ENCODE measurements at regions not wholly inside any gene's neighbourhood (a gene's known extent, or its start where the extent isn't known, plus 50 kb on each side); places are given as distances from the start of the nearest gene placed in this dataset.

- Histone ChIP-seq H3K9me3 (no peaks in the 10 kb centered on the region), H3K27ac (replicated peaks in 1 of 4) (no peak overlapping the region), H3K4me3 (no peak overlapping the region), H3K4me1 (no peaks in the 10 kb centered on the region), H3K27me3 (no peaks in the 10 kb centered on the region), H3K36me3 (no peaks in the 10 kb centered on the region)
- TF ChIP-seq CTCF (IDR thresholded peaks at IDR 0.05) (no peak), POLR2AphosphoS5 (IDR thresholded peaks at IDR 0.05) (no peak), EP300 (IDR thresholded peaks at IDR 0.05) (no peak), POLR2A (IDR thresholded peaks at IDR 0.05; ENCODE audit: low read depth) (no peak)
- WGBS, result 36% methylated on average over 3 of the region's 3 CpGs
- intact Hi-C loops (cut with DNase I), result no loop called here
- DNase-seq (ENCODE audit: extremely low spot score), result no peak
Observed at GRCh38 chr4:10925996-10926395, 241.4 kb upstream of the CLNK start.

- Histone ChIP-seq H3K9me3 (no peaks in the 10 kb centered on the region), H3K27me3 (no peaks in the 10 kb centered on the region), H3K36me3 (no peaks in the 10 kb centered on the region), H3K27ac (replicated peaks in 1 of 4) (no peak overlapping the region), H3K4me1 (no peaks in the 10 kb centered on the region), H3K4me3 (no peak overlapping the region)
- WGBS, result 74% methylated on average over 3 of the region's 3 CpGs
- no peak for DNase-seq (ENCODE audit: extremely low spot score)
- no peak for TF ChIP-seq POLR2A (IDR thresholded peaks at IDR 0.05; ENCODE audit: low read depth)
- no peak for TF ChIP-seq EP300 (IDR thresholded peaks at IDR 0.05)
- no peak for TF ChIP-seq CTCF (IDR thresholded peaks at IDR 0.05)
- TF ChIP-seq POLR2AphosphoS5 (IDR thresholded peaks at IDR 0.05), result no peak
- intact Hi-C loops (cut with DNase I), result no loop called here
Observed at GRCh38 chr4:10924274-10924673, 239.7 kb upstream of the CLNK start.

GRCh38 chr4:10917566-10917965 lies 233.0 kb upstream of the CLNK start:
- DNase-seq (ENCODE audit: extremely low spot score), result no peak
- Histone ChIP-seq H3K4me3 (no peak overlapping the region), H3K36me3 (no peaks in the 10 kb centered on the region), H3K27ac (replicated peaks in 1 of 4) (no peak overlapping the region), H3K27me3 (no peaks in the 10 kb centered on the region), H3K9me3 (no peaks in the 10 kb centered on the region), H3K4me1 (no peaks in the 10 kb centered on the region)
- TF ChIP-seq EP300 (IDR thresholded peaks at IDR 0.05) (no peak), POLR2AphosphoS5 (IDR thresholded peaks at IDR 0.05) (no peak), POLR2A (IDR thresholded peaks at IDR 0.05; ENCODE audit: low read depth) (no peak), CTCF (IDR thresholded peaks at IDR 0.05) (no peak)
- WGBS, result 42% methylated on average over 7 of the region's 7 CpGs
- intact Hi-C loops (cut with DNase I), result no loop called here

- TF ChIP-seq POLR2AphosphoS5 (IDR thresholded peaks at IDR 0.05), result no peak
- TF ChIP-seq POLR2A (IDR thresholded peaks at IDR 0.05; ENCODE audit: low read depth), result no peak
- TF ChIP-seq CTCF (IDR thresholded peaks at IDR 0.05), result no peak
- TF ChIP-seq EP300 (IDR thresholded peaks at IDR 0.05), result no peak
- intact Hi-C loops (cut with DNase I), result no loop called here
- WGBS, result 89% methylated on average over 5 of the region's 5 CpGs
Observed at GRCh38 chr4:10898072-10898471, 213.5 kb upstream of the CLNK start.

GRCh38 chr4:10897076-10897475 lies 212.5 kb upstream of the CLNK start:
- intact Hi-C loops (cut with DNase I), result no loop called here
- H3K36me3 ChIP-seq, result no peaks in the 10 kb centered on the region
- no peak overlapping the region for H3K27ac ChIP-seq (replicated peaks in 1 of 4)
- TF ChIP-seq POLR2A (IDR thresholded peaks at IDR 0.05; ENCODE audit: low read depth) (no peak), EP300 (IDR thresholded peaks at IDR 0.05) (no peak), POLR2AphosphoS5 (IDR thresholded peaks at IDR 0.05) (no peak), CTCF (IDR thresholded peaks at IDR 0.05) (no peak)
- 74% methylated on average over 5 of the region's 5 CpGs for WGBS
- H3K4me1 ChIP-seq, result no peaks in the 10 kb centered on the region
- no peak overlapping the region for H3K4me3 ChIP-seq
- no peak for DNase-seq (ENCODE audit: extremely low spot score)
- H3K9me3 ChIP-seq, result no peaks in the 10 kb centered on the region
- no peaks in the 10 kb centered on the region for H3K27me3 ChIP-seq

More at GRCh38 chr4:10898072-10898471, 213.5 kb upstream of the CLNK start:
- no peak overlapping the region for H3K27ac ChIP-seq (replicated peaks in 1 of 4)
- no peaks in the 10 kb centered on the region for H3K4me1 ChIP-seq
- H3K9me3 ChIP-seq, result no peaks in the 10 kb centered on the region
- H3K36me3 ChIP-seq, result no peaks in the 10 kb centered on the region
- H3K27me3 ChIP-seq, result no peaks in the 10 kb centered on the region
- no peak overlapping the region for H3K4me3 ChIP-seq
- DNase-seq (ENCODE audit: extremely low spot score), result no peak
